Stimulated activated CD4-positive, alpha-beta T cell treated with anti-CD3 and anti-CD28 coated beads, Interleukin-1b, Interleukin-23, amount 100 ng/mL, for 48 hours (primary cell): ENCODE measurements at regions not wholly inside any gene's neighbourhood (a gene's known extent, or its start where the extent isn't known, plus 50 kb on each side); places are given as distances from the start of the nearest gene placed in this dataset.

ENCODE experiments used
- DNase-seq: peaks from one replicate; pipeline ENCODE4 v3.0.0-alpha.2; 2020

- no peak for DNase-seq
These were observed 1277.2 kb upstream of the GJE1 start for GRCh38 chr6:140855520-140855919.

GRCh38 chr6:140854318-140854717 is 1278.4 kb upstream of the GJE1 start:
- DNase-seq, result no peak

- no peak for DNase-seq
These were observed 1282.3 kb upstream of the GJE1 start for GRCh38 chr6:140850438-140850837.

- DNase-seq, result no peak
These were observed 1283.3 kb upstream of the GJE1 start for GRCh38 chr6:140849456-140849855.

GRCh38 chr6:140847262-140847645 is 1285.5 kb upstream of the GJE1 start:
- no peak for DNase-seq

GRCh38 chr6:140846503-140847261 is 1286.0 kb upstream of the GJE1 start:
- DNase-seq, result no peak

GRCh38 chr6:140845701-140846100 is 1287.0 kb upstream of the GJE1 start:
- no peak for DNase-seq

- DNase-seq, result no peak
These were observed 1288.6 kb upstream of the GJE1 start for GRCh38 chr6:140844167-140844566.

GRCh38 chr6:140833408-140833807 is 1299.3 kb upstream of the GJE1 start:
- no peak for DNase-seq

- DNase-seq, result no peak
These were observed 1302.1 kb upstream of the GJE1 start for GRCh38 chr6:140830666-140831065.

GRCh38 chr6:140828856-140829255 is 1303.9 kb upstream of the GJE1 start:
- no peak for DNase-seq

- no peak for DNase-seq
These were observed 1305.1 kb upstream of the GJE1 start for GRCh38 chr6:140827593-140827992.

- no peak for DNase-seq
These were observed 1307.0 kb upstream of the GJE1 start for GRCh38 chr6:140825731-140826130.

- DNase-seq, result no peak
These were observed 1308.1 kb upstream of the GJE1 start for GRCh38 chr6:140824595-140824994.

- DNase-seq, result no peak
These were observed 1311.5 kb upstream of the GJE1 start for GRCh38 chr6:140821196-140821595.

- DNase-seq, result no peak
These were observed 1315.5 kb upstream of the GJE1 start for GRCh38 chr6:140817176-140817575.

- DNase-seq, result no peak
These were observed 1316.0 kb upstream of the GJE1 start for GRCh38 chr6:140816681-140817080.

- no peak for DNase-seq
These were observed 1320.1 kb upstream of the GJE1 start for GRCh38 chr6:140812636-140813035.

GRCh38 chr6:140811642-140812041 is 1321.1 kb upstream of the GJE1 start:
- no peak for DNase-seq

GRCh38 chr6:140809694-140810101 is 1323.0 kb upstream of the GJE1 start:
- DNase-seq, result no peak

GRCh38 chr6:140806431-140806830 is 1326.3 kb upstream of the GJE1 start:
- DNase-seq, result no peak

- DNase-seq, result no peak
These were observed 1338.2 kb upstream of the GJE1 start for GRCh38 chr6:140794544-140794943.

GRCh38 chr6:140790109-140790508 is 1342.6 kb upstream of the GJE1 start:
- no peak for DNase-seq

GRCh38 chr6:140789466-140789865 is 1343.3 kb upstream of the GJE1 start:
- DNase-seq, result no peak

- no peak for DNase-seq
These were observed 1346.8 kb upstream of the GJE1 start for GRCh38 chr6:140785926-140786325.
